Smooth muscle cell (in vitro differentiated cells): ENCODE measurements at regions not wholly inside any gene's neighbourhood (a gene's known extent, or its start where the extent isn't known, plus 50 kb on each side); places are given as distances from the start of the nearest gene placed in this dataset.

Source experiments
- DNase-seq: peaks from one replicate; lab custom pipeline; 2025; ENCODE audit not compliant: unreplicated experiment; lab: John Stamatoyannopoulos, UW
- H2AFZ ChIP-seq: fragments of 200-600 bp; sonication (generic); 2 replicates; pipeline ENCODE4 v1.6.0; 2016; ENCODE audit warnings: antibody characterized with exemption, low read depth, mild to moderate bottlenecking
- H3F3A ChIP-seq: fragments of 200-600 bp; sonication (generic); 2 replicates; pipeline ENCODE4 v1.6.0; 2017; ENCODE audit warnings: antibody characterized with exemption, low read depth
- H3K27ac ChIP-seq: fragments of 200-600 bp; sonication (generic); 2 replicates; pipeline ENCODE4 v1.5.1; 2016; ENCODE audit warnings: low read depth, mild to moderate bottlenecking
- H3K27me3 ChIP-seq: fragments of 200-600 bp; sonication (generic); 2 replicates; pipeline ENCODE4 v1.6.1; 2016; ENCODE audit warnings: low read depth, mild to moderate bottlenecking
- H3K36me3 ChIP-seq: fragments of 200-600 bp; sonication (generic); 2 replicates; pipeline ENCODE4 v1.5.1; 2016; ENCODE audit warnings: low read depth
- H3K4me1 ChIP-seq: fragments of 200-600 bp; sonication (generic); 2 replicates; pipeline ENCODE4 v1.5.1; 2016; ENCODE audit warnings: low read depth
- H3K4me2 ChIP-seq: fragments of 200-600 bp; sonication (generic); 2 replicates; pipeline ENCODE4 v1.6.0; 2016; ENCODE audit warnings: mild to moderate bottlenecking
- H3K4me3 ChIP-seq: fragments of 200-600 bp; sonication (generic); 2 replicates; pipeline ENCODE4 v1.5.1; 2016; ENCODE audit warnings: mild to moderate bottlenecking
- H3K79me2 ChIP-seq: fragments of 200-600 bp; sonication (generic); 2 replicates; pipeline ENCODE4 v1.6.0; 2016; ENCODE audit warnings: low read depth, mild to moderate bottlenecking
- H3K9ac ChIP-seq: fragments of 200-600 bp; sonication (generic); 2 replicates; pipeline ENCODE4 v1.6.0; 2016; ENCODE audit warnings: low read depth
- H3K9me3 ChIP-seq: fragments of 200-600 bp; sonication (generic); replicated peaks from 2 replicates; pipeline ENCODE4 v1.5.1; 2016; ENCODE audit warnings: low read depth
- H4K20me1 ChIP-seq: fragments of 200-600 bp; sonication (generic); 2 replicates; pipeline ENCODE4 v1.6.0; 2016; ENCODE audit warnings: low read depth
- WGBS: methylation state at CpG from one replicate; pipeline ENCODE4 v1.1.7; 2016; ENCODE audit warnings: low lambda C conversion rate; 5-methylcytosine and 5-hydroxymethylcytosine counted together
- TF ChIP-seq, protein P1 (sequence below): fragments of 200-600 bp; sonication (generic); IDR thresholded peaks from 2 replicates; pipeline ENCODE4 v1.5.1; 2017; ENCODE audit warnings: borderline replicate concordance, mild to moderate bottlenecking, antibody characterized with exemption; ENCODE audit not compliant: insufficient read depth, poor library complexity, severe bottlenecking

DNA sequence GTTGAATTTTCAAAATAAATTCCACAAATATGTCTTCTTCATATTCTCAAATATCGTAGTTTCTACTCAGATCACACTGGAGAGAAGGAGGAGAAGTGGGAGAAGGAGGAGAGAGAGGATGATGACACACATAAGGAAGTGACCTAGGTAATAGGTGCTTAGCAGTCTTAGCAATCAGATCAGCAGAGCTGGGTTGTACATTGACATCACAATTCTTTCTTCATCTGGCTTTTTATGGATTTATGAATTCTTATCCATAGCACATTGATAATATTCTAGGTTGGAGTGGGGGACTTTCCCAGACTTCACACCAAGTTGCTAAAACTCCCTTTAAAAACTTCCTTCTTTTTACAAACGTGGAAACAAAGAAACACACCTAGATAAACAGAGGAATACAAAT, 86.9 kb downstream of the FGF9 start:
- TF ChIP-seq, protein P1, sequence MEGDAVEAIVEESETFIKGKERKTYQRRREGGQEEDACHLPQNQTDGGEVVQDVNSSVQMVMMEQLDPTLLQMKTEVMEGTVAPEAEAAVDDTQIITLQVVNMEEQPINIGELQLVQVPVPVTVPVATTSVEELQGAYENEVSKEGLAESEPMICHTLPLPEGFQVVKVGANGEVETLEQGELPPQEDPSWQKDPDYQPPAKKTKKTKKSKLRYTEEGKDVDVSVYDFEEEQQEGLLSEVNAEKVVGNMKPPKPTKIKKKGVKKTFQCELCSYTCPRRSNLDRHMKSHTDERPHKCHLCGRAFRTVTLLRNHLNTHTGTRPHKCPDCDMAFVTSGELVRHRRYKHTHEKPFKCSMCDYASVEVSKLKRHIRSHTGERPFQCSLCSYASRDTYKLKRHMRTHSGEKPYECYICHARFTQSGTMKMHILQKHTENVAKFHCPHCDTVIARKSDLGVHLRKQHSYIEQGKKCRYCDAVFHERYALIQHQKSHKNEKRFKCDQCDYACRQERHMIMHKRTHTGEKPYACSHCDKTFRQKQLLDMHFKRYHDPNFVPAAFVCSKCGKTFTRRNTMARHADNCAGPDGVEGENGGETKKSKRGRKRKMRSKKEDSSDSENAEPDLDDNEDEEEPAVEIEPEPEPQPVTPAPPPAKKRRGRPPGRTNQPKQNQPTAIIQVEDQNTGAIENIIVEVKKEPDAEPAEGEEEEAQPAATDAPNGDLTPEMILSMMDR, result no peak
- Histone ChIP-seq H3K27me3 (no peaks in the 10 kb centered on the region), H3K79me2 (no peaks in the 10 kb centered on the region), H4K20me1 (no peaks in the 10 kb centered on the region), H3K36me3 (no peaks in the 10 kb centered on the region), H3F3A (no peaks in the 10 kb centered on the region), H3K4me1 (no peaks in the 10 kb centered on the region), H3K27ac (no peak overlapping the region), H3K9me3 (no peaks in the 10 kb centered on the region), H3K4me3 (no peak overlapping the region), H2AFZ (no peak overlapping the region), H3K4me2 (no peak overlapping the region), H3K9ac (no peak overlapping the region)
- WGBS, result 78% methylated on average over 2 of the region's 2 CpGs
- no peak for DNase-seq

DNA sequence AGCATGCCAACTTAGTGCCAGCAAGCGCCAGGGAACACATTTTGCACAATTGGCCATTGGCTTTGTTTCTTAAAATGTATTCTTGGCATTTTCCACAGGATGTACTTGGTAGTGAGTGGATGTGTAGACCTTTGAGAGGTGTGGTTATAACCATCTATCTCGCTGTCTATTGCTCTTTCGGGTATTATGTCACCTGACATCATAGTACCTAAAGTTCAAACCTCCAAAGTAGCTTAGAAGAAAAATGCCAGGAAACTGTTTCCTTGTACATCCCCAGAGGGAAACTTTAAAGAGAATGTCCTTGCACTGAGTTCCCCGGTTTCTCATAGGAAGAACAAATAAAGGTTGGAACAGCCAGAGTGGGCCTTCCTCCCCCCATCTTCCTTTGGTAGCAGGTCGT, 87.6 kb downstream of the FGF9 start:
- no peak for DNase-seq
- no peak overlapping the region for H3K9ac ChIP-seq
- no peak overlapping the region for H3K4me2 ChIP-seq
- no peaks in the 10 kb centered on the region for H3F3A ChIP-seq
- H3K79me2 ChIP-seq, result no peaks in the 10 kb centered on the region
- H3K9me3 ChIP-seq, result no peaks in the 10 kb centered on the region
- H3K36me3 ChIP-seq, result no peaks in the 10 kb centered on the region
- no peak overlapping the region for H3K4me3 ChIP-seq
- TF ChIP-seq, protein P1, result no peak
- H4K20me1 ChIP-seq, result no peaks in the 10 kb centered on the region
- 92% methylated on average over 5 of the region's 5 CpGs for WGBS
- H3K27me3 ChIP-seq, result no peaks in the 10 kb centered on the region
- no peaks in the 10 kb centered on the region for H3K4me1 ChIP-seq
- H3K27ac ChIP-seq, result no peak overlapping the region
- no peak overlapping the region for H2AFZ ChIP-seq

DNA sequence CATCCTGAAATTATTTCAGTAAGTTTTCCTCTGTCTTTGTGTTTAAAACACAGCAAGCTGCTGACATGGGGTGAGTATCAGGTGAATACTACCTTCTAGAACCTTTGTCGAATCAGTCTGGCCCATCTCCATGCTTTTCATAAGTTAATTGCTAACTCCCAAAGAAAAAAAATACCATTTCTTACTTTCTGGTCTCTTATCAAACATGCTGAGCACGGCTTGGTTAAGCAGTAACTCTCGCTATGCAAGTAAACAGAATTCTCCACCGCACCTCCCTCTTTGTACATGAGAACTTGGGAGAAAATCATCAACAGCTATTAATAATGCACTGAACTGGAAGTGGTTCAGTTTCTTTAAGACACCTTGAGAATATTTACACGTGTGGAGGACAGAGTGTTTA, 88.6 kb downstream of the FGF9 start:
- WGBS, result 88% methylated on average over 5 of the region's 5 CpGs
- H3K36me3 ChIP-seq, result no peaks in the 10 kb centered on the region
- H3F3A ChIP-seq, result no peaks in the 10 kb centered on the region
- no peak overlapping the region for H3K9ac ChIP-seq
- no peaks in the 10 kb centered on the region for H3K27me3 ChIP-seq
- H3K9me3 ChIP-seq, result no peaks in the 10 kb centered on the region
- no peak overlapping the region for H3K27ac ChIP-seq
- H3K4me1 ChIP-seq, result no peaks in the 10 kb centered on the region
- H3K4me2 ChIP-seq, result no peak overlapping the region
- no peak overlapping the region for H3K4me3 ChIP-seq
- no peak for DNase-seq
- TF ChIP-seq, protein P1, result no peak
- no peaks in the 10 kb centered on the region for H4K20me1 ChIP-seq
- H3K79me2 ChIP-seq, result no peaks in the 10 kb centered on the region
- no peak overlapping the region for H2AFZ ChIP-seq

DNA sequence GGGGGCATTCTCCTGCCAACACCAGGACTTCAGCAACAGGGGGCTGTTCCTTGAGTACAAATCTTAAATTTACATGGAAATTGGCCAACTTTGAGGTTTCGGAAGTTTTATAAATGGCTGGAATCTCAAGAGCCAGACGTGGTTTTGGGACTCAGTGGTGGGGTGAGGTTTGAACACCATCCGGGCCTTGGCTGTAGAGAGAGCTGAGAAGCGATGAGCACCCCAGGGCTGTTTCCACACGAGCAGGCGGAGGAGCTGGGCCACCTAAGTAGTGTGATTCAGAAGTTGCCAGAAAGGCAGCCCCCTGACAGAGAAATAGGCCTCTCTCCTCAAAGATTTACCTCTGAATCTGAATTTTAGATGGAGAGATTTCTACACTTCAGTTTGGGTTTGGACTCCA, 89.0 kb downstream of the FGF9 start:
- H3K9ac ChIP-seq, result no peak overlapping the region
- no peaks in the 10 kb centered on the region for H4K20me1 ChIP-seq
- no peak overlapping the region for H3K4me3 ChIP-seq
- no peaks in the 10 kb centered on the region for H3K36me3 ChIP-seq
- H3K4me2 ChIP-seq, result no peak overlapping the region
- no peaks in the 10 kb centered on the region for H3K79me2 ChIP-seq
- H3K4me1 ChIP-seq, result no peaks in the 10 kb centered on the region
- DNase-seq, result no peak
- H2AFZ ChIP-seq, result no peak overlapping the region
- H3K27me3 ChIP-seq, result no peaks in the 10 kb centered on the region
- no peak overlapping the region for H3K27ac ChIP-seq
- H3K9me3 ChIP-seq, result no peaks in the 10 kb centered on the region
- TF ChIP-seq, protein P1, result no peak
- no peaks in the 10 kb centered on the region for H3F3A ChIP-seq
- WGBS, result 89% methylated on average over 6 of the region's 6 CpGs
